Activated T-cell treated with anti-CD3 and anti-CD28 coated beads, Interleukin-2, amount 50 U/mL, for 48 hours (primary cell): ENCODE measurements at regions not wholly inside any gene's neighbourhood (a gene's known extent, or its start where the extent isn't known, plus 50 kb on each side); places are given as distances from the start of the nearest gene placed in this dataset.

Experiments used
- DNase-seq, 2 experiments: peaks; one replicate each; pipeline ENCODE4 v3.0.0-alpha.2; 2020

- no peak for DNase-seq
Observed at GRCh38 chr2:100662866-100663265, 100.1 kb downstream of the PDCL3 start.

- DNase-seq, result no peak
Observed at GRCh38 chr2:100664021-100664755, 101.4 kb downstream of the PDCL3 start.

GRCh38 chr2:100664756-100665101, 101.9 kb downstream of the PDCL3 start:
- no peak for DNase-seq

- no peak for DNase-seq
Observed at GRCh38 chr2:100666996-100667395, 104.2 kb downstream of the PDCL3 start.

GRCh38 chr2:100667801-100668200, 105.0 kb downstream of the PDCL3 start:
- no peak for DNase-seq

GRCh38 chr2:100670232-100670631, 107.4 kb downstream of the PDCL3 start:
- no peak for DNase-seq

GRCh38 chr2:100673115-100673514, 110.3 kb downstream of the PDCL3 start:
- no peak for DNase-seq

GRCh38 chr2:100673691-100674485, 111.1 kb downstream of the PDCL3 start:
- no peak for DNase-seq

GRCh38 chr2:100674666-100675065, 111.9 kb downstream of the PDCL3 start:
- no peak for DNase-seq

- no peak for DNase-seq
Observed at GRCh38 chr2:100675373-100675772, 112.6 kb downstream of the PDCL3 start.

GRCh38 chr2:100675855-100676254, 113.1 kb downstream of the PDCL3 start:
- no peak for DNase-seq

GRCh38 chr2:100676346-100676745, 113.6 kb downstream of the PDCL3 start:
- no peak for DNase-seq

- no peak for DNase-seq
Observed at GRCh38 chr2:100677611-100678185, 114.9 kb downstream of the PDCL3 start.

- DNase-seq, result no peak
Observed at GRCh38 chr2:100679211-100679610, 116.4 kb downstream of the PDCL3 start.

GRCh38 chr2:100682536-100682935, 119.7 kb downstream of the PDCL3 start:
- no peak for DNase-seq

GRCh38 chr2:100683231-100683630, 120.4 kb downstream of the PDCL3 start:
- no peak for DNase-seq

GRCh38 chr2:100691846-100692245, 128.1 kb upstream of the NPAS2 start:
- no peak for DNase-seq

GRCh38 chr2:100692381-100692780, 127.6 kb upstream of the NPAS2 start:
- DNase-seq, result no peak

GRCh38 chr2:100692906-100693305, 127.0 kb upstream of the NPAS2 start:
- no peak for DNase-seq

GRCh38 chr2:100699131-100699530, 120.8 kb upstream of the NPAS2 start:
- DNase-seq, result no peak

GRCh38 chr2:100702438-100703109, 117.4 kb upstream of the NPAS2 start:
- DNase-seq, result no peak

GRCh38 chr2:100703213-100703612, 116.7 kb upstream of the NPAS2 start:
- DNase-seq, result no peak

- DNase-seq, result no peak
Observed at GRCh38 chr2:100703739-100704138, 116.2 kb upstream of the NPAS2 start.

- no peak for DNase-seq
Observed at GRCh38 chr2:100704156-100704555, 115.8 kb upstream of the NPAS2 start.
